HepG2 (cell line): ENCODE measurements at regions not wholly inside any gene's neighbourhood (a gene's known extent, or its start where the extent isn't known, plus 50 kb on each side); places are given as distances from the start of the nearest gene placed in this dataset.

Source experiments
- ARID3A ChIP-seq: IDR thresholded peaks from 2 replicates; pipeline ENCODE4 v1.6.1; 2012; ENCODE audit warnings: low read depth, low read length, improper control_type of control experiment
- CAMTA2 ChIP-seq: sonication (generic); formaldehyde crosslinking; IDR thresholded peaks from 2 replicates; pipeline ENCODE4 v1.4.0; 2020; ENCODE audit warnings: mild to moderate bottlenecking, missing genetic modification reagents, borderline replicate concordance
- CREBL2 ChIP-seq: sonication (generic); formaldehyde crosslinking; IDR thresholded peaks from 2 replicates; pipeline ENCODE4 v1.8.1; 2023; ENCODE audit warnings: missing genetic modification reagents, mild to moderate bottlenecking, borderline replicate concordance
- CREM ChIP-seq, 2 experiments: sonication (generic) in 1 of 2; formaldehyde crosslinking in 1 of 2; IDR thresholded peaks; 2 replicates each; pipeline versions ENCODE4 v1.4.0 to v1.6.1; 2016 to 2020; ENCODE audit warnings: antibody characterized with exemption in 1 of 2, mild to moderate bottlenecking in 1 of 2, missing genetic modification reagents in 1 of 2
- DNMT1 ChIP-seq: sonication (generic); formaldehyde crosslinking; IDR thresholded peaks from 2 replicates; pipeline ENCODE4 v1.5.1; 2020; ENCODE audit warnings: mild to moderate bottlenecking, missing genetic modification reagents
- DNMT3B ChIP-seq: conservative IDR thresholded peaks from 2 replicates; pipeline ENCODE4 v1.6.1; 2016; ENCODE audit warnings: missing biosample characterization, control low read depth
- GATAD1 ChIP-seq: IDR thresholded peaks from 2 replicates; pipeline ENCODE4 v1.6.1; 2016; ENCODE audit warnings: missing genetic modification reagents, missing compliant biosample characterization
- MEF2D ChIP-seq: sonication (generic); formaldehyde crosslinking; IDR thresholded peaks from 2 replicates; pipeline ENCODE4 v1.5.1; 2020; ENCODE audit warnings: mild to moderate bottlenecking, missing genetic modification reagents
- NR2F6 ChIP-seq, 2 experiments: IDR thresholded peaks; 2 replicates each; pipeline ENCODE4 v1.6.1; 2016; ENCODE audit warnings: antibody characterized with exemption in 1 of 2, mild to moderate bottlenecking in 1 of 2
- PPARG ChIP-seq: conservative IDR thresholded peaks from 2 replicates; pipeline ENCODE4 v1.6.1; 2016; ENCODE audit warnings: missing biosample characterization, missing genetic modification reagents
- SIN3A ChIP-seq: IDR thresholded peaks from 2 replicates; pipeline ENCODE4 v1.6.1; 2011; ENCODE audit warnings: low read depth, mild to moderate bottlenecking, control low read depth, low read length, borderline replicate concordance
- SKIL ChIP-seq: sonication (generic); formaldehyde crosslinking; IDR thresholded peaks from 2 replicates; pipeline ENCODE4 v1.8.0; 2022; ENCODE audit warnings: missing genetic modification reagents, mild to moderate bottlenecking, moderate library complexity, borderline replicate concordance
- SOX6 ChIP-seq, 2 experiments: fragments of 450-650 bp in 1 of 2; sonication (generic) in 1 of 2; formaldehyde crosslinking in 1 of 2; IDR thresholded peaks; 2 replicates each; pipeline versions ENCODE4 v1.4.0 to v1.6.1; 2017 to 2020; ENCODE audit warnings: antibody characterized with exemption in 1 of 2, mild to moderate bottlenecking in 1 of 2, missing genetic modification reagents in 1 of 2
- SSRP1 ChIP-seq: IDR thresholded peaks from 2 replicates; pipeline ENCODE4 v1.6.1; 2016; ENCODE audit warnings: control low read depth
- STAG1 ChIP-seq: sonication (generic); formaldehyde crosslinking; IDR thresholded peaks from 2 replicates; pipeline ENCODE4 v1.4.0; 2020; ENCODE audit warnings: missing genetic modification reagents
- TAF1 ChIP-seq: sonication (generic); formaldehyde crosslinking; IDR thresholded peaks from 2 replicates; pipeline ENCODE4 v1.4.0; 2020; ENCODE audit warnings: missing genetic modification reagents
- THAP8 ChIP-seq: sonication (generic); formaldehyde crosslinking; IDR thresholded peaks from 2 replicates; pipeline ENCODE4 v1.5.1; 2020; ENCODE audit warnings: missing genetic modification reagents, mild to moderate bottlenecking, borderline replicate concordance
- TOE1 ChIP-seq: sonication (generic); formaldehyde crosslinking; IDR thresholded peaks from 2 replicates; pipeline ENCODE4 v1.4.0; 2020; ENCODE audit warnings: mild to moderate bottlenecking, missing genetic modification reagents
- ZFYVE20 ChIP-seq: sonication (generic); formaldehyde crosslinking; IDR thresholded peaks from 2 replicates; pipeline ENCODE4 v1.8.0; 2023; ENCODE audit warnings: low read depth, mild to moderate bottlenecking, moderate library complexity, missing genetic modification reagents, borderline replicate concordance
- ZNF10 ChIP-seq: sonication (generic); formaldehyde crosslinking; IDR thresholded peaks from 2 replicates; pipeline ENCODE4 v1.4.0; 2020; ENCODE audit warnings: mild to moderate bottlenecking, low read depth, missing genetic modification reagents, borderline replicate concordance
- ZNF124 ChIP-seq: sonication (generic); formaldehyde crosslinking; IDR thresholded peaks from 2 replicates; pipeline ENCODE4 v1.4.0; 2020; ENCODE audit warnings: missing genetic modification reagents
- ZNF296 ChIP-seq: sonication (generic); formaldehyde crosslinking; conservative IDR thresholded peaks from 2 replicates; pipeline ENCODE4 v1.5.0; 2020; ENCODE audit warnings: mild to moderate bottlenecking, missing genetic modification reagents
- ZNF432 ChIP-seq: sonication (generic); formaldehyde crosslinking; IDR thresholded peaks from 2 replicates; pipeline ENCODE4 v1.5.0; 2020; ENCODE audit warnings: missing genetic modification reagents, mild to moderate bottlenecking, borderline replicate concordance
- ZNF460 ChIP-seq: sonication (generic); formaldehyde crosslinking; IDR thresholded peaks from 2 replicates; pipeline ENCODE4 v1.5.1; 2020; ENCODE audit warnings: missing genetic modification reagents, mild to moderate bottlenecking, borderline replicate concordance
- ZNF567 ChIP-seq: sonication (generic); formaldehyde crosslinking; IDR thresholded peaks from 2 replicates; pipeline ENCODE4 v1.8.1; 2023; ENCODE audit warnings: mild to moderate bottlenecking, missing genetic modification reagents, borderline replicate concordance
- ZNF768 ChIP-seq: sonication (generic); formaldehyde crosslinking; IDR thresholded peaks from 2 replicates; pipeline ENCODE4 v1.4.0; 2020; ENCODE audit warnings: missing genetic modification reagents

- no peak for TF ChIP-seq SKIL (CRISPR knock-in tag)
- TF ChIP-seq SIN3A = no peak
- no peak for TF ChIP-seq ZNF567 (CRISPR knock-in tag)
- no peak for TF ChIP-seq DNMT1 (CRISPR knock-in tag)
- peak; percentile 98 for TF ChIP-seq STAG1
- TF ChIP-seq ZNF296 = no peak
- TF ChIP-seq DNMT3B (CRISPR knock-in tag) = 0 out of 2 replicates have a peak, but pooled peaks have one; percentile 53
- TF ChIP-seq ZNF768 (CRISPR knock-in tag) = no peak
- no peak for TF ChIP-seq ZNF10 (CRISPR knock-in tag)
- TF ChIP-seq CREBL2 (CRISPR knock-in tag) = no peak
- no peak for TF ChIP-seq ZNF432 (CRISPR knock-in tag)
- TF ChIP-seq TAF1 (CRISPR knock-in tag) = peak; percentile 23; the same call in 1 of the 2 replicates
- no peak for TF ChIP-seq NR2F6 (IDR thresholded peaks at IDR 0.05)
- 0 out of 2 replicates have a peak, but pooled peaks have one; percentile 16 for TF ChIP-seq NR2F6 (CRISPR knock-in tag; IDR thresholded peaks at IDR 0.05)
- TF ChIP-seq THAP8 = no peak
- no peak for TF ChIP-seq ARID3A
- no peak for TF ChIP-seq TOE1 (CRISPR knock-in tag)
- no peak for TF ChIP-seq ZFYVE20 (CRISPR knock-in tag)
- TF ChIP-seq ZNF124 (CRISPR knock-in tag) = 0 out of 2 replicates have a peak, but pooled peaks have one; percentile 72
- 0 out of 2 replicates have a peak, but pooled peaks have one; percentile 60 for TF ChIP-seq SSRP1 (CRISPR knock-in tag)
- TF ChIP-seq SOX6 (IDR thresholded peaks at IDR 0.05) = no peak
- peak; percentile 50; the same call in 1 of the 2 replicates for TF ChIP-seq SOX6 (CRISPR knock-in tag; IDR thresholded peaks at IDR 0.05)
- TF ChIP-seq CREM (IDR thresholded peaks at IDR 0.05) = no peak
- no peak for TF ChIP-seq CREM (CRISPR knock-in tag; IDR thresholded peaks at IDR 0.05)
- TF ChIP-seq PPARG (CRISPR knock-in tag) = 0 out of 2 replicates have a peak, but pooled peaks have one; percentile 28
- no peak for TF ChIP-seq ZNF460 (CRISPR knock-in tag)
- TF ChIP-seq GATAD1 (CRISPR knock-in tag) = no peak
- TF ChIP-seq MEF2D (CRISPR knock-in tag) = no peak
- 0 out of 2 replicates have a peak, but pooled peaks have one; percentile 46 for TF ChIP-seq CAMTA2
Observed at GRCh38 chr2:41869542-41870264, 178.1 kb upstream of the PKDCC start (continued).
